CD14-positive monocyte (primary cell): ENCODE measurements at regions not wholly inside any gene's neighbourhood (a gene's known extent, or its start where the extent isn't known, plus 50 kb on each side); places are given as distances from the start of the nearest gene placed in this dataset.

Experiments
- DNase-seq, 3 donors: peaks; one replicate each; pipeline ENCODE4 v3.0.0-alpha.2; 2011 to 2022
- H2AFZ ChIP-seq: 2 replicates; pipeline ENCODE4 v1.6.0; 2012; ENCODE audit warnings: mild to moderate bottlenecking, low read depth, low read length, inconsistent platforms; ENCODE audit not compliant: insufficient read depth, poor library complexity, severe bottlenecking
- H3K27ac ChIP-seq, 2 donors: 1 replicate in 1 of 2; 2 replicates in 1 of 2; pipeline ENCODE4 v1.5.1; 2012 to 2013; ENCODE audit warnings: low read length in 2 of 2, control low read depth in 1 of 2, inconsistent platforms in 1 of 2, low read depth in 1 of 2, mild to moderate bottlenecking in 1 of 2
- H3K27me3 ChIP-seq, 2 donors: one replicate each; pipeline versions ENCODE4 v1.6.0 to v1.6.1; 2011 to 2013; ENCODE audit warnings: low read length in 2 of 2; ENCODE audit not compliant: control insufficient read depth in 2 of 2, insufficient read depth in 2 of 2
- H3K36me3 ChIP-seq, 2 donors: replicated peaks in 1 of 2; 1 replicate in 1 of 2; 2 replicates in 1 of 2; pipeline versions ENCODE4 v1.5.1 to v1.6.1; 2012 to 2013; ENCODE audit warnings: low read length in 2 of 2, control low read depth in 1 of 2, inconsistent platforms in 1 of 2, mild to moderate bottlenecking in 1 of 2; ENCODE audit not compliant: insufficient read depth in 2 of 2, control insufficient read depth in 1 of 2
- H3K4me1 ChIP-seq, 2 donors: 1 replicate in 1 of 2; 2 replicates in 1 of 2; pipeline versions ENCODE4 v1.5.1 to v1.6.1; 2012 to 2013; ENCODE audit warnings: low read length in 2 of 2, control low read depth in 1 of 2, inconsistent platforms in 1 of 2, mild to moderate bottlenecking in 1 of 2, moderate library complexity in 1 of 2; ENCODE audit not compliant: insufficient read depth in 2 of 2, control insufficient read depth in 1 of 2
- H3K4me2 ChIP-seq: replicated peaks from 2 replicates; pipeline ENCODE3; 2012; ENCODE audit warnings: low read length, moderate library complexity, mild to moderate bottlenecking; ENCODE audit not compliant: poor library complexity, severe bottlenecking; ENCODE audit errors: extremely low read depth
- H3K4me3 ChIP-seq, 3 experiments: fragments of 200-600 bp in 1 of 3; sonication (generic) in 1 of 3; replicated peaks in 1 of 3; 1 replicate in 2 of 3; 2 replicates in 1 of 3; pipeline ENCODE4 v1.5.1; 2011 to 2013; ENCODE audit warnings: low read length in 3 of 3, mild to moderate bottlenecking in 3 of 3, control low read depth in 2 of 3, low read depth in 2 of 3, inconsistent platforms in 1 of 3, moderate library complexity in 1 of 3
- H3K79me2 ChIP-seq: 2 replicates; pipeline ENCODE4 v1.6.0; 2012; ENCODE audit warnings: mild to moderate bottlenecking, control low read depth, inconsistent platforms, low read length, moderate library complexity; ENCODE audit not compliant: insufficient read depth
- H3K9ac ChIP-seq: 2 replicates; pipeline ENCODE4 v1.6.0; 2017; ENCODE audit warnings: low read length, mild to moderate bottlenecking; ENCODE audit not compliant: insufficient read depth, poor library complexity, severe bottlenecking
- H3K9me3 ChIP-seq, 2 donors: replicated peaks in 1 of 2; 1 replicate in 1 of 2; 2 replicates in 1 of 2; pipeline versions ENCODE4 v1.5.1 to v1.6.1; 2012 to 2013; ENCODE audit warnings: low read length in 2 of 2, control low read depth in 1 of 2; ENCODE audit not compliant: control insufficient read depth in 1 of 2, insufficient read depth in 1 of 2
- H4K20me1 ChIP-seq: 2 replicates; pipeline ENCODE4 v1.6.0; 2012; ENCODE audit warnings: mild to moderate bottlenecking, low read length, control low read depth, moderate library complexity; ENCODE audit not compliant: insufficient read depth
- H3K27ac Mint-ChIP-seq, 7 donors: one replicate each; pipeline ENCODE4 v1.8.0; 2020; ENCODE audit warnings: mild to moderate bottlenecking in 7 of 7, mixed read lengths in 7 of 7, moderate library complexity in 6 of 7, inconsistent platforms in 2 of 7
- H3K27me3 Mint-ChIP-seq, 3 donors: one replicate each; pipeline ENCODE4 v1.8.0; 2021 to 2022; ENCODE audit warnings: low read depth in 3 of 3, mild to moderate bottlenecking in 3 of 3, mixed read lengths in 3 of 3, moderate library complexity in 3 of 3, inconsistent platforms in 1 of 3
- H3K36me3 Mint-ChIP-seq, 2 donors: one replicate each; pipeline ENCODE4 v1.8.0; 2020; ENCODE audit warnings: mixed read lengths in 2 of 2, inconsistent platforms in 1 of 2, mild to moderate bottlenecking in 1 of 2
- H3K4me1 Mint-ChIP-seq: one replicate; pipeline ENCODE4 v1.8.0; 2020; ENCODE audit warnings: mild to moderate bottlenecking, mixed read lengths
- H3K4me3 Mint-ChIP-seq, 2 donors: one replicate each; pipeline ENCODE4 v1.8.0; 2020; ENCODE audit warnings: mild to moderate bottlenecking in 2 of 2, mixed read lengths in 2 of 2, moderate library complexity in 1 of 2
- H3K9me3 Mint-ChIP-seq, 7 donors: one replicate each; pipeline ENCODE4 v1.8.0; 2020 to 2022; ENCODE audit warnings: mixed read lengths in 7 of 7, mild to moderate bottlenecking in 6 of 7, moderate library complexity in 6 of 7, inconsistent platforms in 2 of 7
- WGBS: methylation state at CpG from one replicate; pipeline ENCODE4 v1.1.5; 2013; ENCODE audit warnings: missing lambda C conversion rate; ENCODE audit not compliant: insufficient coverage; 5-methylcytosine and 5-hydroxymethylcytosine counted together
- intact Hi-C, 2 donors: fragments of 100-400 bp; cut with micrococcal nuclease; formaldehyde crosslinking; loops; one replicate each; pipeline versions ENCODE4 v1.15.0 to v1.15.1; 2023
- TF ChIP-seq, protein P1 (sequence below): fragments of 200-600 bp; IDR thresholded peaks from one replicate; pipeline ENCODE4 v1.8.0; 2022; ENCODE audit warnings: antibody characterized with exemption, mild to moderate bottlenecking

DNA sequence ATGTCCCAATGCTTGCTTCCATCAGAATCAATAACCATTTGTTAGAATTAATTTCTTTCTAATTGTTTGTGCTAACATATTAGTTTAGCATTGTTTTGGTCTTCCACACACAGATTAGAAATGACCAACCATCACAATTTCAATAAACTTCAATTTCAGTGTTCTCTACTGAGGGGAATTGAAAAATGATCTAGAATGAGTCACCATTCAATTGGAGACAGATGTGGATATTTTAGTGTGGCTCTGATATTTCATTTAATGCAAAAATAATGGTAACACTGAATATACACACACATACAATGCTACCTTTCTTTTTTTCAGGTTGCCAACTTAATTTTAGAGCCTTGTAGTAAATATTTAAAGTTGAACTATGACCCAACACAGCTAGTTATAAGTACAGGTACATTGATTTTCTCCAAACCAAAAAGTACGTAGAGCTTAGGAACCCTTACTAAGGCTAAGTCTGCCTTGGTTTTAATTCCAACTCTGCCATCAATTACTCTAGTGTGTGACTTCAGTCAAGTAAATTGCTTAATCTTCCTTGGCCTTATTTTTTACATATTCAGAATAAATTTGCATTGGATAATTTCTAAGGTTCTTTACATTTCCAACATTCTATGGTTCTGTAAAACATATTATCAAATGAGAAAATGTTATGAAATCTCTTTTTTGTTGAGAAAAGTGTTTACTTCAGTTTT, 143.9 kb downstream of the DMRTA1 start:
- Mint-ChIP-seq H3K9me3 (peaks cover 0 to 2% (median 0%) of the 10 kb centered on the region in 7 donors), H3K4me1 (no peaks in the 10 kb centered on the region)
- WGBS = no CpG with 5 or more reads among the region's 1 CpG

DNA sequence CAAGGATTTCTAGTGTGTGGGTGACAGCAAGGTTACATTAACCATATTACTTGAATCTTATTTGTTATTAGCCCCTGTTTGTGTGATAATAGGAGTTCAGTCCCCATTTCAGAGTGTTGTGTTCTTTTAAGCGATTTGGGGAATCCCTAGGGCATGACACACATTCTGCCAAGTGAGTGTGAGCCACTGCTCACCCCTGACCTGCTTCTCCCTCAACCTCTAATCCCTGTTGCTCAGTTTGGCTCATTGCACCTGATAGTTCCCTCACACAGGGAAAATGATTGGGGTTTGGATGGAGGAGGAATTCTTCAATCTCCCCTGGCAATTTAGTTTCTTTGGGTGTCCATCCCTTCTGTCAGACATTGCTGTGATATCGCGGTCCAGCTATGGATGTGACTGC, 149.2 kb downstream of the DMRTA1 start:
- Histone ChIP-seq H4K20me1 (no peaks in the 10 kb centered on the region), H3K4me3 (no peak overlapping the region), H3K4me2 (no peak overlapping the region), H3K27me3 (no peaks in the 10 kb centered on the region), H3K79me2 (no peaks in the 10 kb centered on the region), H3K4me1 (no peaks in the 10 kb centered on the region), H3K36me3 (no peaks in the 10 kb centered on the region), H2AFZ (no peak overlapping the region), H3K9me3 (peaks cover 2 to 5% of the 10 kb centered on the region in 2 donors), H3K27ac (no peak overlapping the region), H3K9ac (no peak overlapping the region)
- no peak for DNase-seq
- intact Hi-C loops = no loop called here
- H3K9me3 Mint-ChIP-seq = peaks cover 0 to 3% (median 0%) of the 10 kb centered on the region in 7 donors
- WGBS = 100% methylated on average over 1 of the region's 3 CpGs
- H3K4me1 Mint-ChIP-seq = no peaks in the 10 kb centered on the region
- no peak overlapping the region for H3K27ac Mint-ChIP-seq
- H3K27me3 Mint-ChIP-seq = no peaks in the 10 kb centered on the region
- TF ChIP-seq, protein P1, sequence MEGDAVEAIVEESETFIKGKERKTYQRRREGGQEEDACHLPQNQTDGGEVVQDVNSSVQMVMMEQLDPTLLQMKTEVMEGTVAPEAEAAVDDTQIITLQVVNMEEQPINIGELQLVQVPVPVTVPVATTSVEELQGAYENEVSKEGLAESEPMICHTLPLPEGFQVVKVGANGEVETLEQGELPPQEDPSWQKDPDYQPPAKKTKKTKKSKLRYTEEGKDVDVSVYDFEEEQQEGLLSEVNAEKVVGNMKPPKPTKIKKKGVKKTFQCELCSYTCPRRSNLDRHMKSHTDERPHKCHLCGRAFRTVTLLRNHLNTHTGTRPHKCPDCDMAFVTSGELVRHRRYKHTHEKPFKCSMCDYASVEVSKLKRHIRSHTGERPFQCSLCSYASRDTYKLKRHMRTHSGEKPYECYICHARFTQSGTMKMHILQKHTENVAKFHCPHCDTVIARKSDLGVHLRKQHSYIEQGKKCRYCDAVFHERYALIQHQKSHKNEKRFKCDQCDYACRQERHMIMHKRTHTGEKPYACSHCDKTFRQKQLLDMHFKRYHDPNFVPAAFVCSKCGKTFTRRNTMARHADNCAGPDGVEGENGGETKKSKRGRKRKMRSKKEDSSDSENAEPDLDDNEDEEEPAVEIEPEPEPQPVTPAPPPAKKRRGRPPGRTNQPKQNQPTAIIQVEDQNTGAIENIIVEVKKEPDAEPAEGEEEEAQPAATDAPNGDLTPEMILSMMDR = no peak
- no peaks in the 10 kb centered on the region for H3K36me3 Mint-ChIP-seq
- H3K4me3 Mint-ChIP-seq = no peak overlapping the region

More for the DNA sequence above, 143.9 kb downstream of the DMRTA1 start:
- Histone ChIP-seq H3K4me1 (no peaks in the 10 kb centered on the region), H4K20me1 (no peaks in the 10 kb centered on the region), H3K9ac (no peak overlapping the region), H3K9me3 (peaks cover 0 to 3% of the 10 kb centered on the region in 2 donors), H3K4me2 (no peak overlapping the region), H2AFZ (no peak overlapping the region), H3K36me3 (no peaks in the 10 kb centered on the region), H3K79me2 (no peaks in the 10 kb centered on the region), H3K4me3 (no peak overlapping the region), H3K27me3 (no peaks in the 10 kb centered on the region), H3K27ac (no peak overlapping the region)
- H3K27me3 Mint-ChIP-seq = no peaks in the 10 kb centered on the region
- H3K36me3 Mint-ChIP-seq = no peaks in the 10 kb centered on the region
- intact Hi-C loops = no loop called here
- no peak for DNase-seq
- H3K4me3 Mint-ChIP-seq = no peak overlapping the region
- no peak overlapping the region for H3K27ac Mint-ChIP-seq
- TF ChIP-seq, protein P1 = no peak
